Sigmoid colon (tissue), 6 donors: ENCODE measurements at regions not wholly inside any gene's neighbourhood (a gene's known extent, or its start where the extent isn't known, plus 50 kb on each side); places are given as distances from the start of the nearest gene placed in this dataset.
"Not testable (repeated sequence)": the region's sequence is repeated elsewhere in the genome, so short reads cannot be mapped to it uniquely, and the experiment has no call there.

Experiments used
- DNase-seq: peaks from one replicate; pipeline ENCODE4 v3.0.0-alpha.2; 2019
- H3K27ac ChIP-seq, 4 donors: fragments of 200-600 bp; sonication (generic); one replicate each; pipeline ENCODE4 v1.5.1; 2016 to 2019; ENCODE audit warnings: mild to moderate bottlenecking in 1 of 4
- H3K27me3 ChIP-seq, 3 donors: fragments of 200-600 bp; sonication (generic); one replicate each; pipeline ENCODE4 v1.5.1; 2019; ENCODE audit warnings: mild to moderate bottlenecking in 1 of 3
- H3K36me3 ChIP-seq, 4 donors: fragments of 200-600 bp; sonication (generic); one replicate each; pipeline ENCODE4 v1.5.1; 2016 to 2019
- H3K4me1 ChIP-seq, 4 donors: fragments of 200-600 bp; sonication (generic); one replicate each; pipeline ENCODE4 v1.5.1; 2017 to 2019
- H3K4me3 ChIP-seq, 4 donors: fragments of 200-600 bp; sonication (generic); one replicate each; pipeline ENCODE4 v1.5.1; 2017 to 2019; ENCODE audit warnings: mild to moderate bottlenecking in 2 of 4, moderate library complexity in 1 of 4
- H3K9me3 ChIP-seq, 4 donors: fragments of 200-600 bp in 3 of 4; sonication (generic) in 3 of 4; one replicate each; pipeline versions ENCODE4 v1.5.1 to v1.6.1; 2013 to 2019
- CTCF ChIP-seq, 4 experiments: fragments of 450-650 bp in 3 of 4; fragments of 200-600 bp in 1 of 4; IDR thresholded peaks; one replicate each; pipeline ENCODE4 v1.5.1; 2016 to 2019; ENCODE audit warnings: antibody characterized with exemption in 4 of 4, mild to moderate bottlenecking in 3 of 4, moderate library complexity in 2 of 4
- EP300 ChIP-seq, 4 donors: sonication (generic); formaldehyde crosslinking; IDR thresholded peaks; one replicate each; pipeline ENCODE4 v1.6.1; 2017; ENCODE audit warnings: antibody characterized with exemption in 4 of 4
- POLR2A ChIP-seq, 2 donors: fragments of 450-650 bp; IDR thresholded peaks; one replicate each; pipeline ENCODE4 v1.6.1; 2016; ENCODE audit warnings: antibody characterized with exemption in 2 of 2, mild to moderate bottlenecking in 2 of 2, moderate library complexity in 2 of 2
- POLR2AphosphoS5 ChIP-seq, 4 donors: sonication (generic); formaldehyde crosslinking; IDR thresholded peaks; one replicate each; pipeline ENCODE4 v1.6.1; 2017; ENCODE audit warnings: antibody characterized with exemption in 4 of 4
- WGBS, 2 donors: extraction: QIAGEN DNeasy Blood & Tissue Kit; methylation state at CpG; one replicate each; pipeline ENCODE4 v1.1.7; 2013; 5-methylcytosine and 5-hydroxymethylcytosine counted together
- intact Hi-C: fragments of 100-400 bp; cut with DNase I; formaldehyde crosslinking; loops from one replicate; pipeline ENCODE4 v1.15.1; 2023
- donor health status: healthy with polysubstance abuse.
- donor health status: healthy.

DNA sequence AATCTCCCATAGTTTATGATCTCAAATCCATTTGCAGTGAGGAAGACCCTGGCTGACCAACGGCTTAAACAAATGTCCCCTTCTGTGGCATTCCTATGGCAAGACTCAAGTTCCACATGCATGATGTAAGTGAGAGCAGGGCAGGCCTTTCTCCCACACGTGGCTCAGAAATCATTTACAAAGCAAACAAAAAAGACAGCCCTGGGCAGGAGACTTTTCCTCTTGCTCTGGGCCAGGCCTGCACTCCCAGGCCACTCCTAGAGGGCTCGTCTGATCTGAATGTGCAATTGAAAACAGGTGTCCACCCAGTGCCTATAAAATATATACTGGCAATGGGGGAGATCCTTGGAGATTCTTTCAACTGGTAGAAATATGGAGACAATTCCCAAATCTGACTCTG, 123.1 kb downstream of the DMRT2 start:
- TF ChIP-seq CTCF (IDR thresholded peaks at IDR 0.05): no peak
- TF ChIP-seq EP300 (IDR thresholded peaks at IDR 0.05): no peak
- TF ChIP-seq POLR2A (IDR thresholded peaks at IDR 0.05): no peak
- no peak for TF ChIP-seq POLR2AphosphoS5 (IDR thresholded peaks at IDR 0.05)
- H3K9me3 ChIP-seq: peaks cover 0 to 3% (median 0%) of the 10 kb centered on the region in 4 donors
- H3K4me3 ChIP-seq: no peak overlapping the region
- no peak for DNase-seq
- no peaks in the 10 kb centered on the region for H3K36me3 ChIP-seq
- H3K27ac ChIP-seq: no peak overlapping the region
- no peaks in the 10 kb centered on the region for H3K4me1 ChIP-seq
- 10 to 29% methylated on average over 3 of the region's 3 CpGs for WGBS, 2 donors
- peaks cover 0 to 1% (median 0%) of the 10 kb centered on the region in 3 donors for H3K27me3 ChIP-seq
- intact Hi-C loops: no loop called here

- Histone ChIP-seq H3K27me3 (peaks cover 0 to 4% (median 0%) of the 10 kb centered on the region in 3 donors), H3K4me3 (no peak overlapping the region), H3K27ac (no peak overlapping the region), H3K9me3 (no peaks in the 10 kb centered on the region), H3K36me3 (no peaks in the 10 kb centered on the region), H3K4me1 (no peaks in the 10 kb centered on the region)
- DNase-seq: no peak
- TF ChIP-seq POLR2A (IDR thresholded peaks at IDR 0.05): no peak
- TF ChIP-seq CTCF (IDR thresholded peaks at IDR 0.05): no peak
- intact Hi-C loops: no loop called here
- WGBS, 2 donors: 19 to 50% methylated on average over 6 of the region's 6 CpGs
Measured at GRCh38 chr9:1173993-1174392, 123.8 kb downstream of the DMRT2 start.

DNA sequence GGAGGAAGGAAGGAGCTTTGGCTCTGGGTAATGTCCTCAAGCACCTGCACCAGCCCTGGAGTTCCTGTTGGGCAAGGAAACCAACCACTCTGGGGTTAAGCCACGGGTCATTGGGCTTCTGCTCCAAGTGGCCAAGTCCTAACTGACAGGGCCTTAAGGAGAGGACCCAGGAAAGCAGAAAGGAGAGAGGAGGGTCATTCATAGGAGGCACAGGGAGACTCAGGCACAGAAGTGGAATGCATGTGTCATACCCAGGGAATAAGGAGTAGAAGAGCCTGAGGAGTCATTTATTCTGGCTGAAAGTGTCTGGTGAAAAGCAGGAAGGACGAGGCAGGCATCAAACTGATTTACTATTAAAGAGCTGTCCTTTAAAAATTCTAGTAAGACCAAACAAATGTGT, 129.2 kb downstream of the DMRT2 start:
- Histone ChIP-seq H3K36me3 (no peaks in the 10 kb centered on the region), H3K9me3 (no peaks in the 10 kb centered on the region), H3K27ac (no peak overlapping the region), H3K27me3 (peaks cover 0 to 4% (median 0%) of the 10 kb centered on the region in 3 donors), H3K4me1 (no peaks in the 10 kb centered on the region), H3K4me3 (no peak overlapping the region)
- WGBS, 2 donors: 47 to 59% methylated on average over 2 of the region's 2 CpGs
- intact Hi-C loops: no loop called here
- TF ChIP-seq POLR2AphosphoS5 (IDR thresholded peaks at IDR 0.05): no peak
- no peak for TF ChIP-seq POLR2A (IDR thresholded peaks at IDR 0.05)
- TF ChIP-seq EP300 (IDR thresholded peaks at IDR 0.05): no peak
- TF ChIP-seq CTCF (IDR thresholded peaks at IDR 0.05): no peak
- no peak for DNase-seq

GRCh38 chr9:1184146-1184545, 134.0 kb downstream of the DMRT2 start:
- no peaks in the 10 kb centered on the region for H3K36me3 ChIP-seq
- no peak overlapping the region for H3K4me3 ChIP-seq
- H3K27me3 ChIP-seq: no peaks in the 10 kb centered on the region
- intact Hi-C loops: no loop called here
- TF ChIP-seq POLR2AphosphoS5 (IDR thresholded peaks at IDR 0.05): no peak
- no peak for TF ChIP-seq POLR2A (IDR thresholded peaks at IDR 0.05)
- no peak for TF ChIP-seq CTCF (IDR thresholded peaks at IDR 0.05)
- no peak for TF ChIP-seq EP300 (IDR thresholded peaks at IDR 0.05)
- no peak for DNase-seq
- no peak overlapping the region for H3K27ac ChIP-seq
- H3K4me1 ChIP-seq: no peaks in the 10 kb centered on the region
- peaks cover 0 to 4% (median 3%) of the 10 kb centered on the region in 4 donors for H3K9me3 ChIP-seq

DNA sequence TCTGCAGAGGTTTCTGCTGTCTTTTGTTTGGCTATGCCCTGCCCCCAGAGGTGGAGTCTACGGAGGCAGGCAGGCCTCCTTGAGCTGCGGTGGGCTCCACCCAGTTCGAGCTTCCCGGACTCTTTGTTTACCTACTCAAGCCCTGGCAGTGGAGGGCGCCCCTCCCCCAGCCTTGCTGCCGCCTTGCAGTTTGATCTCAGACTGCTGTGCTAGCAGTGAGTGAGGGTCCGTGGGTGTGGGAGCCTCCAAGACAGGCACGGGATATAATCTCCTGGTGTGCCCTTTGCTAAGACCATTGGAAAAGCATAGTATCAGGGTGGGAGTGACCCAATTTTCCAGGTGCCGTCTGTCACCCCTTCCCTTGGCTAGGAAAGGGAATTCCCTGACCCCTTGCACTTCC, 137.0 kb downstream of the DMRT2 start:
- WGBS, 2 donors: 82 to 88% methylated on average over 9 of the region's 9 CpGs

DNA sequence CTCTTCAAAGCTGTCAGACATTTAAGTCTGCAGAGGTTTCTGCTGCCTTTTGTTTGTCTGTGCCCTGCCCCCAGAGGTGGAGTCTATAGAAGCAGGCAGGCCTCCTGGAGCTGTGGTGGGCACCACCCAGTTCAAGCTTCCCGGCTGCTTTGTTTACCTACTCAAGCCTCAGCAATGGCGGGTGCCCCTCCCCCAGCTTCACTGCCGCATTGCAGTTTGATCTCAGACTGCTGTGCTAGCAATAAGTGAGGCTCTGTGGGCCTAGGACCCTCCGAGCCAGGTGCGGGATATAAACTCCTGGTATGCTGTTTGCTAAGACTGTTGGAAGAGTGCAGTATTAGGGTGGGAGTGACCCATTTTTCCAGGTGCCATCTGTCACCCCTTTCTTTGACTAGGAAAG, 145.5 kb downstream of the DMRT2 start:
- H3K27ac ChIP-seq, H3K9me3 ChIP-seq, H3K27me3 ChIP-seq, H3K4me3 ChIP-seq, H3K4me1 ChIP-seq, intact Hi-C loops, DNase-seq, H3K36me3 ChIP-seq: not testable (repeated sequence)
- WGBS, 2 donors: 63 to 77% methylated on average over 5 of the region's 5 CpGs

More for the DNA sequence above, 137.0 kb downstream of the DMRT2 start:
- H3K4me1 ChIP-seq, H3K27me3 ChIP-seq, H3K4me3 ChIP-seq, intact Hi-C loops, H3K27ac ChIP-seq, DNase-seq, H3K36me3 ChIP-seq, H3K9me3 ChIP-seq: not testable (repeated sequence)
